ENCODE measurements at regions not wholly inside any gene's neighbourhood (a gene's known extent, or its start where the extent isn't known, plus 50 kb on each side); places are given as distances from the start of the nearest gene placed in this dataset.

DNA sequence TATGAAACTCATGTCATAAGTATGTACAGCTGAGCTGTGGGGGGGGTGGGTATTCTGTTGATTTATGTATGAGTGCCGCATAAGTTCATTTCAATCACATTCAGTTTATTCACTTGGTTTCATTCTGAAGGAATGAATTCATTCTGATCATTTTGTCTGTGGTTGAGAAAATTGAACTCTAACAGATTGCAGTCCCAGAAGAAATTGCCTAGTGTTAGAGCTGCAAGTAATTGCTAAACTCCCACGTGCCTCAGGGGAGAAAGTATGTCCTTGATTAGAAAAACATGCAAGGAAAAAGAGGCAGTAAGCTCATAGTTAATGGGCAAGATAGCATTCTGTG, 442.4 kb upstream of the MGAT4C start:
- H3K27me3 ChIP-seq (ENCODE audit: control insufficient read depth, insufficient read depth, low read length) = no peaks in the 10 kb centered on the region; the same call in 1 of the 2 replicates
- ChIA-PET POLR2A (no interaction called here), CTCF (no interaction called here)
- TF ChIP-seq, protein P1, sequence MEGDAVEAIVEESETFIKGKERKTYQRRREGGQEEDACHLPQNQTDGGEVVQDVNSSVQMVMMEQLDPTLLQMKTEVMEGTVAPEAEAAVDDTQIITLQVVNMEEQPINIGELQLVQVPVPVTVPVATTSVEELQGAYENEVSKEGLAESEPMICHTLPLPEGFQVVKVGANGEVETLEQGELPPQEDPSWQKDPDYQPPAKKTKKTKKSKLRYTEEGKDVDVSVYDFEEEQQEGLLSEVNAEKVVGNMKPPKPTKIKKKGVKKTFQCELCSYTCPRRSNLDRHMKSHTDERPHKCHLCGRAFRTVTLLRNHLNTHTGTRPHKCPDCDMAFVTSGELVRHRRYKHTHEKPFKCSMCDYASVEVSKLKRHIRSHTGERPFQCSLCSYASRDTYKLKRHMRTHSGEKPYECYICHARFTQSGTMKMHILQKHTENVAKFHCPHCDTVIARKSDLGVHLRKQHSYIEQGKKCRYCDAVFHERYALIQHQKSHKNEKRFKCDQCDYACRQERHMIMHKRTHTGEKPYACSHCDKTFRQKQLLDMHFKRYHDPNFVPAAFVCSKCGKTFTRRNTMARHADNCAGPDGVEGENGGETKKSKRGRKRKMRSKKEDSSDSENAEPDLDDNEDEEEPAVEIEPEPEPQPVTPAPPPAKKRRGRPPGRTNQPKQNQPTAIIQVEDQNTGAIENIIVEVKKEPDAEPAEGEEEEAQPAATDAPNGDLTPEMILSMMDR (IDR thresholded peaks at IDR 0.05; ENCODE audit: insufficient read depth, low read depth, low read length) = no peak
- DNase-seq (ENCODE audit: low read depth) = peak; percentile 22
- no peak overlapping the region for H3K4me3 ChIP-seq (ENCODE audit: low read depth, low read length)
- H3K36me3 ChIP-seq (ENCODE audit: control insufficient read depth, insufficient read depth, low read length) = no peaks in the 10 kb centered on the region

DNA sequence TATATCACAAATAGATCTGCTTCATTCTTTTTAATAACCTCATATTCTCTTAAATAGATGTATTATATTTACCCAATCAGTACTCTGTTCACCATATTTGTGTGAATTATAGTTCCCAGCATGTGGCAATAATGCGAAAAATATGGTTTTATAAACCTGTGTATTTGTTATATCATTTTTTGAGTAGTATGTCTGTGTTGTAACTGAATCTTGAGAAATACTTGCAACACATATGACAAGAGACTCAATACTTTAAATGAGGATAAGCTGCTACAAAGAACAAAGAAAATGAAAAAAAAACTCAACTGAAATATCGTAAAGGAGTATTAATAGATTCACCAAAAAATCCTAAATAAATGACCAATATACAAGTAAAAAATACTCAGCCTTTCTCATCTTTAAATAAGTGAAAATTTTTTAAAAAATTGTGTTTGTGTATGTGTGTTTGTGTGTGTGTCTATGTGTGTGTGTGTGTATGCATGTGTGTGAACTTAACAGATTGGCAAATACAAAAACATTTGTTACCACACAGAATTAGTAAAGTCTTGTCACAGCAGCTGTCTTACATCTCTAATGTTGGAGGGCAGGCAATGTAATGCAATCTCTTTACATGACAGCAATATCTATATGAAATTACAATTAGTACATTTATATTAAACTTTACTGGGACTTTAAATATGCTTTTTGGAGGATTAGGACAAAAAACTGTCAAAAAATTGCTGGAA, 441.9 kb upstream of the MGAT4C start:
- no peak for DNase-seq (ENCODE audit: low read depth)
- ChIA-PET POLR2A (no interaction called here), CTCF (no interaction called here)
- Histone ChIP-seq H3K4me3 (ENCODE audit: low read depth, low read length) (no peak overlapping the region), H3K36me3 (ENCODE audit: control insufficient read depth, insufficient read depth, low read length) (no peaks in the 10 kb centered on the region), H3K27me3 (ENCODE audit: control insufficient read depth, insufficient read depth, low read length) (no peaks in the 10 kb centered on the region; the same call in 1 of the 2 replicates)
- TF ChIP-seq, protein P1 (IDR thresholded peaks at IDR 0.05; ENCODE audit: insufficient read depth, low read depth, low read length) = no peak

DNA sequence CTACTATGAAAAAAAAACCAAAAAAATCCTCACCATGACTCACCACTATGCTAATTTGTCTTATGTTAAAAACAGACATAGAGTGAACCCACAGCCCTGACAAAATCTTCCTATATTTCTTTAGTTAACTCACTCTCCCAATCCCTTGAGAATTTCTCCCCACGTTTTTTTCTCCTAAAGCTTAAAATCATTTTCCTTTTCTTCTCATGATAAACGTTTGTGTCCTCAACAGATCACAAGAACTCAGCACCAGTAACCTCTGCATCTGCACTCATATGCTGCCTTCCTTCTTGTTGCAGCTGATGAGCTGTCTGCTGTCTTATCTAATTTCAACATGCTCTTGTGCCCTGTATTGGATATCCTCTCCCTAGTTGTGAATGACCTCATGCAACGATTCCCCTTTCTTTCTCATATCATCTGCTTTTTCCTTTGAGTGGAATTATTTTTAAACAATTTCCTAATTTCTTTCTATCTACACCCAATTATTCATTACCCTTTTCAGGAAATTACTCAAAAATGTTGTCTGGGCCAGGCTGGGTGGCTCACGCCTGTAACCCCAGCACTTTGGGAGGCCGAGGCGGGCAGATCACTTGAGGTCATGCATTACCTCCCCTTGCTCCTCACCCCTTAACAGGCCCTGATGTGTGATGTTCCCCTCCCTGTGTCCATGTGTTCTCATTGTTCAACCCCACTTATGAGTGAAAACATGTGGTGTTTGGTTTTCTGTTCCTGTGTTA, 427.5 kb upstream of the MGAT4C start:
- Histone ChIP-seq H3K4me3 (ENCODE audit: low read depth, low read length) (no peak overlapping the region), H3K36me3 (ENCODE audit: control insufficient read depth, insufficient read depth, low read length) (no peaks in the 10 kb centered on the region), H3K27me3 (ENCODE audit: control insufficient read depth, insufficient read depth, low read length) (no peaks in the 10 kb centered on the region)
- TF ChIP-seq, protein P1 (IDR thresholded peaks at IDR 0.05; ENCODE audit: insufficient read depth, low read depth, low read length) = no peak
- ChIA-PET POLR2A (no interaction called here), CTCF (no interaction called here)
- DNase-seq (ENCODE audit: low read depth) = no peak

DNA sequence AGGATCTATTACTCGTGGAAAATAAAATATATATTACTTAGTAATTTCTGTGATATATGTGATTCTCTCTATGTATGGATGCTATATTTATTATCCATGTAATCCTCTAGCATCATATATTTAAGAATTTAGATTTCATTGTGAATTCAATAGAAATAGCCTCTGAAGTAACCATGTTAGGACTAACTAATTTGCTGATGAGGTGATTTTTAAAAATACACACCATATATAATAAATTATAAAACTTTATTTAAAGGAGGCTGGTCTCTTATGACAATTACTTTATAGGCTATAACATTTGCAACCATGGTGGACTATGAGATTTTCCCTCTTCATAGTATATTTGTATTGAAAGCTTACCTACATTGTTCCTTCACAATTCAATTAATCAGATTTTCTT, 424.9 kb upstream of the MGAT4C start:
- TF ChIP-seq, protein P1 (IDR thresholded peaks at IDR 0.05; ENCODE audit: insufficient read depth, low read depth, low read length) = no peak
- POLR2A ChIA-PET = no interaction called here
- Histone ChIP-seq H3K27me3 (ENCODE audit: control insufficient read depth, insufficient read depth, low read length) (no peaks in the 10 kb centered on the region), H3K4me3 (ENCODE audit: low read depth, low read length) (no peak overlapping the region), H3K36me3 (ENCODE audit: control insufficient read depth, insufficient read depth, low read length) (no peaks in the 10 kb centered on the region)
- DNase-seq (ENCODE audit: low read depth) = no peak
- CTCF ChIA-PET = no interaction called here

GRCh38 chr12:86675197-86675596, 419.0 kb upstream of the MGAT4C start:
- Histone ChIP-seq H3K27me3 (ENCODE audit: control insufficient read depth, insufficient read depth, low read length) (no peaks in the 10 kb centered on the region), H3K36me3 (ENCODE audit: control insufficient read depth, insufficient read depth, low read length) (no peaks in the 10 kb centered on the region), H3K4me3 (ENCODE audit: low read depth, low read length) (no peak overlapping the region)
- TF ChIP-seq, protein P1 (IDR thresholded peaks at IDR 0.05; ENCODE audit: insufficient read depth, low read depth, low read length) = no peak
- no peak for DNase-seq (ENCODE audit: low read depth)
- ChIA-PET CTCF (no interaction called here), POLR2A (no interaction called here)
